Fibroblast of mammary gland (primary cell): ENCODE measurements at regions not wholly inside any gene's neighbourhood (a gene's known extent, or its start where the extent isn't known, plus 50 kb on each side); places are given as distances from the start of the nearest gene placed in this dataset.
A peak's percentile ranks its signal among the peaks of the same experiment; 100 is the strongest.

Experiments
- DNase-seq: peaks from one replicate; pipeline ENCODE4 v3.0.0-alpha.2; 2010; ENCODE audit warnings: low read depth
- H3K4me3 ChIP-seq: 2 replicates; pipeline ENCODE4 v1.5.1; 2011; ENCODE audit warnings: low read depth, mild to moderate bottlenecking, low read length, moderate library complexity; ENCODE audit not compliant: control insufficient read depth
- CTCF ChIP-seq: conservative IDR thresholded peaks from 2 replicates; pipeline ENCODE4 v1.5.1; 2011; ENCODE audit warnings: low read depth, low read length, inconsistent platforms; ENCODE audit not compliant: control insufficient read depth, insufficient read depth

DNA sequence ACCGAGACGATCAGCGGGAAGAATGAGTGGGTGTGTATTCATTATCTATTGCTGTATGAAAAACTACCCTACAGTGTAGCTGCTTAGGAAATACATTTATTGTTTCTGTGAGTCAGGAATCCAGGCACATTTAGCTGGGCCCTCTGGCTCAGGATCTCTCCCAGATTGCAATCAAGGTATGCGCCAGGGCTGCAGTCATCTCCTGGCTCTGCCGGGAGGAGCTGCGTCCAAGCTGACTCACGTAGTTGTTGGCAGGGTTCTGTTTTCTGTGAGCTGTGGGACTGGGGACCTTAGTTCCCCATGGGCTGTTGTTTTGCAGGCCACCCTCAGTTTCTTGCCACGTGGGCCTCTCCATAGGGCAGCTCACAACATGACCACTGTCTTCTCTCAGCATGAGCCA is 68.2 kb upstream of the FUCA2 start:
- DNase-seq = peak; percentile 97
- no peak for TF ChIP-seq CTCF
- no peak overlapping the region for H3K4me3 ChIP-seq

DNA sequence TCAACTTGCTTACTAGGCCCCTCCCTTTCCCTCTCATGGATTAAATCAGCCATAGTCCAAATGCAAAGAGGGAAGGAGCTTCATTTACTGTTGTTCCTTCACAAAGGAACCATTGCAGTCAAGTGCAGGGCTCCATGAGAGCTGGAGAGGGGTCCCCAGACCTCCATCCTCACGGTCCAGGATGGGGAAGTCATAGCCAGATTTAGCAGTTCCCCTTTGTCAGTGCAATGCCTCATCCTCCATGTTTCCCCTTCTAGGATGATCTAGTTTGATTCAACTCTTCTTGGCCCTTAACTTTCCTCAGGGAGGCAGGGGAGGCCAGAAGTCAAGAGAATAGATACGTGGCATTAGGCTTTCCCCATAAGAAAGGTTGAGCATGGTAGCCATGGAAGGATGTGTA is 66.5 kb upstream of the FUCA2 start:
- no peak for DNase-seq
- no peak for TF ChIP-seq CTCF
- H3K4me3 ChIP-seq = no peak overlapping the region

DNA sequence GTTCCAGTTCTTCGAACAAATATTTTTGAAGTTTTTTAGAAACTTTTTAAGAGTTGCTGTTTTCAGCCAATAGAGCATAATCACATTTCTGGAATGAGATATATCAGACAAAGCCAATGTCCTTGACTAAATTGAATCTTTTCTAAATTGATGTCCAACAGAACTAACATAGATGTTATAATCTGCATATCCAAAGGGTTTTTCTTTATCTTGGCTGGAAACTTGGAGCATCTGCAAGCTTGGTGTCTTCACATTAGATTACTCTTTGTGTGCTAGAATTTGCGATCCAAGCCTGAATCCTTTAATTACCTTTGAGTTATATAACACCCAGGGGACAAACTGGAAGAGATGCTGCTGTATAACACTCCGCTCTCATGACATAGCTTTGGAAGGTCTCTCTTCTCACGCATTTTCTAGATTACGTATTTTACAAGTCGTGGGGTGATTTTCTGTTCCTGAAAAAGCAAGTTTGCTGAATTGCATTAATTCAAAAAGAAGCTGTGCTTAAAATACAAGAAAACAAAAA is 64.4 kb upstream of the FUCA2 start:
- peak; percentile 28 for DNase-seq
- TF ChIP-seq CTCF = no peak
- H3K4me3 ChIP-seq = no peak overlapping the region

GRCh38 chr6:143575440-143575839 is 63.9 kb upstream of the FUCA2 start:
- peak; percentile 91 for DNase-seq
- H3K4me3 ChIP-seq = no peak overlapping the region
- TF ChIP-seq CTCF = peak; percentile 93

GRCh38 chr6:143570147-143570853 is 58.8 kb upstream of the FUCA2 start:
- H3K4me3 ChIP-seq = no peak overlapping the region
- TF ChIP-seq CTCF = no peak
- no peak for DNase-seq

DNA sequence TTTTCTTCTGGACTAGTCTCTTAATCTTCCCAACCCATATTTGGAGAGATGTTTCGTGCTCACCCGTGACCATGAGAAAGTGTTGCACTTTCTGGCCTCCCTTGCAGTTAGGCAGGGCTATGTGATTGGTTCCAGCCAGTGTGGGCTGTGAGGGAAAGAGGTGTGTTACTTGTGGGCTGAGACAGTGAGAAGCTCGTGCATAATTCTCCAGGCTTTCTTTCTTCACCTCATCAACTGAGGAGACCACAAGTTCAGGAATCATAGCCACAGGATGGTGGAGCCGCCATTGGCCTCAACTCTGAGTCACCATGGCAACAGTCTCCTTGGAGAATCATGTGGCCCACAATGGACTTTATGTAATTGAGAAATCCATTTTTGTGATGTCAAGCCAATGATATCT is 57.5 kb upstream of the FUCA2 start:
- peak; percentile 70 for DNase-seq
- TF ChIP-seq CTCF = no peak
- no peak overlapping the region for H3K4me3 ChIP-seq

- TF ChIP-seq CTCF = no peak
- DNase-seq = no peak
- H3K4me3 ChIP-seq = no peak overlapping the region
Observed at GRCh38 chr6:143564484-143565017, 53.0 kb upstream of the FUCA2 start.
